ENCODE measurements at regions not wholly inside any gene's neighbourhood (a gene's known extent, or its start where the extent isn't known, plus 50 kb on each side); places are given as distances from the start of the nearest gene placed in this dataset.
A peak's percentile ranks its signal among the peaks of the same experiment; 100 is the strongest.

DNA sequence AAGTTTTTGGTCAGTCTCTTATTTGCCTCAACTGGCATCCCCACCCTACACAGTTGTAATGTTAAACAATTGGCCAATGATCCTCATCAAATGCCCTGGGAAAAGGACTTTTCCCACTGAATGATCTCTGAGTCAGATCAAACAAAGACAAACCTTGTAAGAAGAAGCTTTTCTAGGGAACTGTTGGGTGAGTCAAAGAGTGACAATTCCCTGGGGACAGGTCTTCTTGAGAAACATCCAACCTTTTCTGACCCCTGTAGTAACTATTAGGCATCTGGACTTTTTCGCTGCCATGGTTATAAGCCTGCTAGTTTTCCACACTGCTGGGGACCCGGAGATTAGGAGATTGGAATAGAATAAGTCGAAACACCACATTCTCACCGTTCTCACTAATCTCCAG, 789.8 kb upstream of the API5 start:
- Histone ChIP-seq H3K27me3 (ENCODE audit: control insufficient read depth, insufficient read depth, low read length) (no peaks in the 10 kb centered on the region), H3K36me3 (ENCODE audit: control insufficient read depth, insufficient read depth, low read length) (no peaks in the 10 kb centered on the region), H3K9me3 (ENCODE audit: control insufficient read depth, insufficient read depth, low read length) (no peaks in the 10 kb centered on the region), H3K4me1 (ENCODE audit: control insufficient read depth, insufficient read depth, low read length) (no peaks in the 10 kb centered on the region), H3K27ac (ENCODE audit: low read length) (no peak overlapping the region), H3K4me3 (ENCODE audit: low read length) (no peak overlapping the region)
- H3K27me3 Mint-ChIP-seq (ENCODE audit: low read depth in 2 of 2), result no peaks in the 10 kb centered on the region
- DNase-seq, result no peak
- no peaks in the 10 kb centered on the region for H3K36me3 Mint-ChIP-seq
- H3K9me3 Mint-ChIP-seq, result peaks cover 10 to 14% of the 10 kb centered on the region in 2 donors
- intact Hi-C loops (cut with micrococcal nuclease), result no loop called here
- TF ChIP-seq, protein P1, sequence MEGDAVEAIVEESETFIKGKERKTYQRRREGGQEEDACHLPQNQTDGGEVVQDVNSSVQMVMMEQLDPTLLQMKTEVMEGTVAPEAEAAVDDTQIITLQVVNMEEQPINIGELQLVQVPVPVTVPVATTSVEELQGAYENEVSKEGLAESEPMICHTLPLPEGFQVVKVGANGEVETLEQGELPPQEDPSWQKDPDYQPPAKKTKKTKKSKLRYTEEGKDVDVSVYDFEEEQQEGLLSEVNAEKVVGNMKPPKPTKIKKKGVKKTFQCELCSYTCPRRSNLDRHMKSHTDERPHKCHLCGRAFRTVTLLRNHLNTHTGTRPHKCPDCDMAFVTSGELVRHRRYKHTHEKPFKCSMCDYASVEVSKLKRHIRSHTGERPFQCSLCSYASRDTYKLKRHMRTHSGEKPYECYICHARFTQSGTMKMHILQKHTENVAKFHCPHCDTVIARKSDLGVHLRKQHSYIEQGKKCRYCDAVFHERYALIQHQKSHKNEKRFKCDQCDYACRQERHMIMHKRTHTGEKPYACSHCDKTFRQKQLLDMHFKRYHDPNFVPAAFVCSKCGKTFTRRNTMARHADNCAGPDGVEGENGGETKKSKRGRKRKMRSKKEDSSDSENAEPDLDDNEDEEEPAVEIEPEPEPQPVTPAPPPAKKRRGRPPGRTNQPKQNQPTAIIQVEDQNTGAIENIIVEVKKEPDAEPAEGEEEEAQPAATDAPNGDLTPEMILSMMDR (IDR thresholded peaks at IDR 0.05), result no peak
- no peak for ATAC-seq
- WGBS (ENCODE audit: insufficient coverage), result 83% methylated on average over 1 of the region's 4 CpGs
- no peak overlapping the region for H3K27ac Mint-ChIP-seq
- no peaks in the 10 kb centered on the region for H3K4me1 Mint-ChIP-seq
- H3K4me3 Mint-ChIP-seq, result no peak overlapping the region

DNA sequence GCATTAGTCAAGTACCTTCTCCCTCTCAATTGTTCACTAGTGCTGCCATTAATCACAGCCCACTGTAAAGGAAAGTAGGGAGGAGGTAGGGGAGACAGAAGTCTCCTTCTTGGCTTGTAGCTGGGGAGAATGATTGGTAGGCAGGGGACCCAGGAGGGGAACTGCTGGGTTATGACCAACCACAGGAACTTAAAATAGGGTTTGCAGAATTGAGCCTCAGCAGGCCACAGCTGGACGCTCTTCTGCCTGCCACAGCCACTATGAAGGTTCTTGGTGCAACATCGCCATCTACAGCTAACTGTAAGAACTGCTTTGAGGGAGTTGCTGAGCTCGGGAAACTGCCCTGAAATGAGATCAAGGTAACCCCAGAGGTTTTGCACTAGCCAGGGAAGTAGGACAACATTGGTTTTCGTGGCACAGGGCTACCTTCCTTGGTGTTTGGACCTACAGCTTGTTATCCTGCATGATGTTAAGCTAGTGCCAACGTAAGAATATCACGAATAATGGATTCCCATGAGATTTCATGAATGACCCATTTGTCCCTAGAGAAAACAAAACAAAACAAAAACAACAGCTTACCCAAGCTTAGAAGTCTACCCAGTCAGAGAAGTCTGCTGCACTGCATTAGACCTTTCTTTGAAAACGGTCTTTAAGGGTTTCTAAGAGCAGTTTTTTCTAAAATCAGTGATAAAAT, 787.1 kb upstream of the API5 start:
- Mint-ChIP-seq H3K36me3 (no peaks in the 10 kb centered on the region), H3K9me3 (peaks cover 9 to 12% of the 10 kb centered on the region in 2 donors), H3K27me3 (ENCODE audit: low read depth in 2 of 2) (no peaks in the 10 kb centered on the region), H3K4me1 (no peaks in the 10 kb centered on the region), H3K27ac (no peak overlapping the region), H3K4me3 (no peak overlapping the region)
- TF ChIP-seq, protein P1 (IDR thresholded peaks at IDR 0.05), result no peak
- intact Hi-C loops (cut with micrococcal nuclease), result no loop called here
- H3K36me3 ChIP-seq (ENCODE audit: control insufficient read depth, insufficient read depth, low read length), result no peaks in the 10 kb centered on the region
- ATAC-seq (no peak), DNase-seq (peak in 1 of 2 donors; percentile 1)
- no peaks in the 10 kb centered on the region for H3K4me1 ChIP-seq (ENCODE audit: control insufficient read depth, insufficient read depth, low read length)
- 10% methylated on average over 6 of the region's 7 CpGs for WGBS (ENCODE audit: insufficient coverage)
- no peaks in the 10 kb centered on the region for H3K9me3 ChIP-seq (ENCODE audit: control insufficient read depth, insufficient read depth, low read length)
- H3K4me3 ChIP-seq (ENCODE audit: low read length), result no peak overlapping the region
- no peaks in the 10 kb centered on the region for H3K27me3 ChIP-seq (ENCODE audit: control insufficient read depth, insufficient read depth, low read length)
- H3K27ac ChIP-seq (ENCODE audit: low read length), result no peak overlapping the region

DNA sequence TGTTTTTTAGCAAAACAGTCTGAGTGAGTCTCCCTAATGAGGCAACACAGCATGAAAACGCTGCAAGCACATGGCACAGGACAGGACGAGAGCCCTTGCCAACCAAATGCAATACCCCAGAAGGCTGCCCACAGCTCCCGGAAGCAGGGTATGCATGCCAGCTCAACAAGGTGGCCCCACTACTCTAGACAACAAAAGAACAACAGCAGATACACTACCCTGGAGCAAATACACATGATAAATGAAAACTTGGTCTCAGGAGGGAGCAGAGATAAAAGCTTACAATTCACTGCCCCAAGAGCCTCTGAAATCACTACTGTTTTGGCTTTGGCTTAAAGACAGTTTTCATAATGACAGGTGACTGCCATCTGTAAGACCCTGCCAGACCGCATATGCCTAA, 785.4 kb upstream of the API5 start:
- Mint-ChIP-seq H3K27ac (no peak overlapping the region), H3K9me3 (peaks cover 5 to 9% of the 10 kb centered on the region in 2 donors), H3K36me3 (no peaks in the 10 kb centered on the region), H3K4me3 (no peak overlapping the region), H3K4me1 (no peaks in the 10 kb centered on the region), H3K27me3 (ENCODE audit: low read depth in 2 of 2) (no peaks in the 10 kb centered on the region)
- TF ChIP-seq, protein P1 (IDR thresholded peaks at IDR 0.05), result no peak
- no peak overlapping the region for H3K27ac ChIP-seq (ENCODE audit: low read length)
- no peaks in the 10 kb centered on the region for H3K27me3 ChIP-seq (ENCODE audit: control insufficient read depth, insufficient read depth, low read length)
- ATAC-seq (no peak), DNase-seq (no peak)
- no peaks in the 10 kb centered on the region for H3K4me1 ChIP-seq (ENCODE audit: control insufficient read depth, insufficient read depth, low read length)
- 87% methylated on average over 4 of the region's 4 CpGs for whole genome bisulfite sequencing (ENCODE audit: insufficient coverage)
- H3K9me3 ChIP-seq (ENCODE audit: control insufficient read depth, insufficient read depth, low read length), result no peaks in the 10 kb centered on the region
- H3K36me3 ChIP-seq (ENCODE audit: control insufficient read depth, insufficient read depth, low read length), result no peaks in the 10 kb centered on the region
- intact Hi-C loops (cut with micrococcal nuclease), result no loop called here
- H3K4me3 ChIP-seq (ENCODE audit: low read length), result no peak overlapping the region

DNA sequence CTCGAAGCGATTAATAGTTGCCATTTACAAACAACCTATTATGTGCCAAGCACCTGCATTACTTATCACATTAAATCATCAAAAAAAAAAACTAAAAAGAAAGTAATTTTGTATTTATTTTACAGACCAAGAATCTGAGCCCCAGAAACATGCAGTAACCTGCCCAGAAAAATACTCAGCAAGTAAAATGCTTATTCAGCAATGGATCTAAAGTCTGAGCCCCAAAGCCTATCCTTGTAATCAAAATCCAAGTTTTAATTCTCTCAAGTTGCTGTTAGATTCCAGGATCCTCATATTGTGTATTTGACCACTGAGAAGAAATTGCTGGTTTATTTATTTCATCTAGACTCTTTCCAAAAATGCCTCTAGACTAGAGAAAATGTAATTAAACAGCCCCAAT, 783.3 kb upstream of the API5 start:
- Histone ChIP-seq H3K9me3 (ENCODE audit: control insufficient read depth, insufficient read depth, low read length) (no peaks in the 10 kb centered on the region), H3K27ac (ENCODE audit: low read length) (no peak overlapping the region), H3K36me3 (ENCODE audit: control insufficient read depth, insufficient read depth, low read length) (no peaks in the 10 kb centered on the region), H3K4me3 (ENCODE audit: low read length) (no peak overlapping the region), H3K27me3 (ENCODE audit: control insufficient read depth, insufficient read depth, low read length) (no peaks in the 10 kb centered on the region), H3K4me1 (ENCODE audit: control insufficient read depth, insufficient read depth, low read length) (no peaks in the 10 kb centered on the region)
- ATAC-seq, result no peak
- TF ChIP-seq, protein P1 (IDR thresholded peaks at IDR 0.05), result no peak
- Mint-ChIP-seq H3K27ac (no peak overlapping the region), H3K9me3 (peaks cover 5 to 6% of the 10 kb centered on the region in 2 donors), H3K4me3 (no peak overlapping the region), H3K4me1 (no peaks in the 10 kb centered on the region), H3K36me3 (no peaks in the 10 kb centered on the region), H3K27me3 (ENCODE audit: low read depth in 2 of 2) (no peaks in the 10 kb centered on the region)
- no CpG with 5 or more reads among the region's 2 CpGs for WGBS (ENCODE audit: insufficient coverage)
- DNase-seq, result no peak
- intact Hi-C loops (cut with micrococcal nuclease), result no loop called here

Measured in natural killer cell (primary cell).